H9 (cell line): ENCODE measurements at regions not wholly inside any gene's neighbourhood (a gene's known extent, or its start where the extent isn't known, plus 50 kb on each side); places are given as distances from the start of the nearest gene placed in this dataset.

Experiments
- DNase-seq: peaks from one replicate; pipeline ENCODE4 v3.0.0-alpha.2; 2017
- H2AFZ ChIP-seq: one replicate; pipeline ENCODE4 v1.6.1; 2013; ENCODE audit warnings: mild to moderate bottlenecking, low read length, control low read depth, moderate library complexity
- H2AK5ac ChIP-seq: 2 replicates; pipeline ENCODE4 v1.6.1; 2013; ENCODE audit warnings: low read length, control low read depth, mixed read lengths; ENCODE audit not compliant: insufficient read length
- H2BK120ac ChIP-seq: one replicate; pipeline ENCODE4 v1.6.1; 2013; ENCODE audit warnings: low read depth, mild to moderate bottlenecking, low read length, control low read depth, inconsistent platforms; ENCODE audit not compliant: poor library complexity, severe bottlenecking
- H2BK12ac ChIP-seq: 2 replicates; pipeline ENCODE4 v1.6.1; 2013; ENCODE audit warnings: low read length, control low read depth, mixed read lengths, low read depth; ENCODE audit not compliant: insufficient read length
- H2BK15ac ChIP-seq: 2 replicates; pipeline ENCODE4 v1.6.1; 2013; ENCODE audit warnings: low read depth, low read length, control low read depth
- H2BK20ac ChIP-seq: one replicate; pipeline ENCODE4 v1.6.1; 2013; ENCODE audit warnings: low read depth, mild to moderate bottlenecking, low read length, control low read depth, inconsistent platforms; ENCODE audit not compliant: poor library complexity, severe bottlenecking
- H2BK5ac ChIP-seq: 2 replicates; pipeline ENCODE4 v1.6.1; 2013; ENCODE audit warnings: low read length, control low read depth, mixed read lengths; ENCODE audit not compliant: insufficient read length
- H3K14ac ChIP-seq: 2 replicates; pipeline ENCODE4 v1.6.1; 2013; ENCODE audit warnings: low read length, control low read depth; ENCODE audit not compliant: insufficient read depth
- H3K18ac ChIP-seq: 2 replicates; pipeline ENCODE4 v1.6.1; 2013; ENCODE audit warnings: low read depth, mild to moderate bottlenecking, mixed read lengths, low read length, control low read depth; ENCODE audit not compliant: insufficient read length
- H3K23ac ChIP-seq: 2 replicates; pipeline ENCODE4 v1.6.1; 2013; ENCODE audit warnings: low read length, control low read depth, mixed read lengths, low read depth; ENCODE audit not compliant: insufficient read length
- H3K23me2 ChIP-seq: 2 replicates; pipeline ENCODE4 v1.6.1; 2013; ENCODE audit warnings: low read depth, mild to moderate bottlenecking, mixed read lengths, low read length, control low read depth; ENCODE audit not compliant: insufficient read length, poor library complexity, severe bottlenecking
- H3K27ac ChIP-seq: 2 replicates; pipeline ENCODE4 v1.5.1; 2013; ENCODE audit warnings: low read length, control low read depth, mixed read lengths, low read depth; ENCODE audit not compliant: insufficient read length
- H3K27me3 ChIP-seq: 2 replicates; pipeline ENCODE4 v1.6.1; 2013; ENCODE audit warnings: low read length, control low read depth, inconsistent platforms; ENCODE audit not compliant: insufficient read depth
- H3K4ac ChIP-seq: 2 replicates; pipeline ENCODE4 v1.6.1; 2013; ENCODE audit warnings: low read depth, mild to moderate bottlenecking, control low read depth, inconsistent platforms, low read length, moderate library complexity
- H3K4me1 ChIP-seq: 2 replicates; pipeline ENCODE4 v1.6.1; 2013; ENCODE audit warnings: low read length, control low read depth, inconsistent platforms; ENCODE audit not compliant: insufficient read depth
- H3K4me2 ChIP-seq: 2 replicates; pipeline ENCODE4 v1.6.1; 2013; ENCODE audit warnings: low read length, control low read depth, mixed read lengths; ENCODE audit not compliant: insufficient read length, insufficient read depth
- H3K56ac ChIP-seq: 2 replicates; pipeline ENCODE4 v1.6.1; 2013; ENCODE audit warnings: low read depth, mild to moderate bottlenecking, mixed read lengths, low read length, control low read depth; ENCODE audit not compliant: insufficient read length
- H3K79me1 ChIP-seq: 2 replicates; pipeline ENCODE4 v1.6.1; 2013; ENCODE audit warnings: low read depth, mild to moderate bottlenecking, moderate library complexity, low read length, control low read depth, inconsistent platforms; ENCODE audit not compliant: insufficient read depth, poor library complexity, severe bottlenecking
- H3K79me2 ChIP-seq: 2 replicates; pipeline ENCODE4 v1.6.1; 2013; ENCODE audit warnings: low read length, control low read depth, inconsistent platforms; ENCODE audit not compliant: insufficient read depth
- H3K9ac ChIP-seq: 2 replicates; pipeline ENCODE4 v1.6.1; 2013; ENCODE audit warnings: low read length, control low read depth, mixed read lengths; ENCODE audit not compliant: insufficient read length; ENCODE audit errors: extremely low read depth
- H3K9me3 ChIP-seq: one replicate; pipeline ENCODE4 v1.6.1; 2013; ENCODE audit warnings: low read depth, low read length, inconsistent platforms; ENCODE audit not compliant: control insufficient read depth
- H3T11ph ChIP-seq: one replicate; pipeline ENCODE4 v1.6.1; 2013; ENCODE audit warnings: mild to moderate bottlenecking, low read length, control low read depth, inconsistent platforms
- H4K20me1 ChIP-seq: one replicate; pipeline ENCODE4 v1.6.1; 2013; ENCODE audit not compliant: control insufficient read depth, insufficient read length, insufficient read depth
- H4K5ac ChIP-seq: 2 replicates; pipeline ENCODE4 v1.6.1; 2013; ENCODE audit warnings: low read depth, mild to moderate bottlenecking, mixed read lengths, low read length, control low read depth; ENCODE audit not compliant: insufficient read length
- H4K8ac ChIP-seq: replicated peaks from 2 replicates; pipeline ENCODE4 v1.6.1; 2013; ENCODE audit warnings: low read length, control low read depth, mixed read lengths, low read depth; ENCODE audit not compliant: insufficient read length
- H4K91ac ChIP-seq: 2 replicates; pipeline ENCODE4 v1.6.1; 2013; ENCODE audit warnings: low read depth, mild to moderate bottlenecking, moderate library complexity, mixed read lengths, low read length, control low read depth; ENCODE audit not compliant: insufficient read length
- H3K27ac Mint-ChIP-seq, 3 experiments: 2 replicates in 2 of 3; 3 replicates in 1 of 3; pipeline ENCODE4 v1.8.0; 2020 to 2021; ENCODE audit warnings: mixed read lengths in 3 of 3, mild to moderate bottlenecking in 1 of 3, moderate library complexity in 1 of 3
- H3K27me3 Mint-ChIP-seq: 2 replicates; pipeline ENCODE4 v1.8.0; 2021; ENCODE audit warnings: low read depth, mild to moderate bottlenecking, moderate library complexity, mixed read lengths
- H3K36me3 Mint-ChIP-seq, 3 experiments: 2 replicates in 2 of 3; 3 replicates in 1 of 3; pipeline ENCODE4 v1.8.0; 2020 to 2021; ENCODE audit warnings: low read depth in 3 of 3, mixed read lengths in 3 of 3; ENCODE audit not compliant: insufficient read depth in 1 of 3
- H3K4me1 Mint-ChIP-seq, 2 experiments: 2 replicates each; pipeline ENCODE4 v1.8.0; 2020; ENCODE audit warnings: mixed read lengths in 2 of 2
- H3K4me3 Mint-ChIP-seq, 2 experiments: 2 replicates in 1 of 2; 3 replicates in 1 of 2; pipeline ENCODE4 v1.8.0; 2020 to 2021; ENCODE audit warnings: mild to moderate bottlenecking in 2 of 2, mixed read lengths in 2 of 2, moderate library complexity in 1 of 2
- H3K9me3 Mint-ChIP-seq, 2 experiments: 2 replicates in 1 of 2; 3 replicates in 1 of 2; pipeline ENCODE4 v1.8.0; 2020; ENCODE audit warnings: mild to moderate bottlenecking in 2 of 2, mixed read lengths in 2 of 2, moderate library complexity in 1 of 2
- CTCF ChIP-seq: fragments of 200-600 bp; sonication (generic); conservative IDR thresholded peaks from 3 replicates; pipeline ENCODE4 v1.8.0; 2021; ENCODE audit warnings: antibody characterized with exemption, mild to moderate bottlenecking
- WGBS: extraction: QIAGEN DNeasy Blood & Tissue Kit; methylation state at CpG from one replicate; pipeline ENCODE4 v1.1.7; 2013; ENCODE audit warnings: missing lambda C conversion rate, low lambda C conversion rate, mixed read lengths; ENCODE audit not compliant: insufficient read length; ENCODE audit errors: extremely low coverage; 5-methylcytosine and 5-hydroxymethylcytosine counted together

- no peaks in the 10 kb centered on the region for H3K4me1 Mint-ChIP-seq
- Histone ChIP-seq H3K9ac (no peak overlapping the region), H4K91ac (no peak overlapping the region), H3K4me2 (no peak overlapping the region), H3K4me1 (no peaks in the 10 kb centered on the region), H3K4ac (no peak overlapping the region), H3K14ac (no peak overlapping the region), H3K23me2 (no peaks in the 10 kb centered on the region), H2BK20ac (no peak overlapping the region), H4K20me1 (no peaks in the 10 kb centered on the region), H3K9me3 (no peaks in the 10 kb centered on the region), H2AFZ (no peak overlapping the region), H3K18ac (no peak overlapping the region), H3T11ph (no peak overlapping the region), H2BK12ac (no peak overlapping the region), H3K79me2 (no peaks in the 10 kb centered on the region), H3K27ac (no peak overlapping the region), H2BK15ac (no peak overlapping the region), H3K56ac (no peak overlapping the region), H2BK120ac (no peak overlapping the region), H3K27me3 (no peaks in the 10 kb centered on the region), H2AK5ac (no peak overlapping the region), H3K79me1 (no peaks in the 10 kb centered on the region), H2BK5ac (no peak overlapping the region), H4K5ac (no peak overlapping the region), H4K8ac (no peak overlapping the region), H3K23ac (no peak overlapping the region)
- no peak overlapping the region for H3K4me3 Mint-ChIP-seq
- no peak overlapping the region for H3K27ac Mint-ChIP-seq
- H3K36me3 Mint-ChIP-seq = no peaks in the 10 kb centered on the region
- no peaks in the 10 kb centered on the region for H3K27me3 Mint-ChIP-seq
- no peak for TF ChIP-seq CTCF
- WGBS = no CpG with 5 or more reads among the region's 4 CpGs
- peaks cover 0 to 3% of the 10 kb centered on the region in 2 experiments; a peak in 1 of 5 replicates for H3K9me3 Mint-ChIP-seq
- no peak for DNase-seq
These were observed 197.8 kb upstream of the SIX2 start for GRCh38 chr2:45207101-45207500.
